ENCODE measurements at regions not wholly inside any gene's neighbourhood (a gene's known extent, or its start where the extent isn't known, plus 50 kb on each side); places are given as distances from the start of the nearest gene placed in this dataset.

DNA sequence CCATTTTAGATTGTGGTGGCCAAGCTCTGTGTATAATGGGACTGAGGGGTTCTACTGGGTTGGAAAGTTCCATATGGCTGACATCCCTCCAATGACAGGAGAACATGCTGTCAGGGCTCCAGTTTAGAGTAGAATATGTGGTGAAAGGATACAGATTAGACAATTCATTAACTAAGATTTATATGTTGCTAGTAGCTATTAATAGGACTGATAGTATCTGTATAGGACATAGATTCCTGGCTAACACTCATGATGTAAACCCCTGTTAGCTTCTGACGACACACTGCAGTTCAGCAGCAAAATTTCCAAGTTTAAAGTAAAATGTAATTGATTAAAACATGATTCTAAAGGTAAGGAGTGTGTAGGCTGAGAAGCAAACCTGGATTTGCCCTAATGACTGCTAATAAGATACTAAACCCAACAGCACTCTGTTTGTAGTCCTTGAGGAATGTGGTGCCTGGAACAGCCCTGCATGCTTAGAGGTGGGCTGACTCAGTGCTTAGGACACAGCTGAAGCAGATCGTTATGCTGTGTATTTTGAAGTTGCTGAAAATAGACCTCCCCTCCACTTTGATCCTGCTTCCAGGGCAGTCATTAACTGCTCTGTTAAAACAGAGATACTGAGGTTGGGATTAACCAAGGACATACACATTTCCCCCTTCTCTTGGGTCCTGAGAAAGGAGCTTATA is 1129.6 kb downstream of the SORCS3 start:
- CTCF ChIA-PET (ENCODE audit: partially characterized antibody) = no interaction called here
- TF ChIP-seq SRF (IDR thresholded peaks at IDR 0.05; ENCODE audit: low read depth, low read length) = no peak
- no peak for TF ChIP-seq POU5F1 (IDR thresholded peaks at IDR 0.05; ENCODE audit: low read depth, low read length)
- TF ChIP-seq, protein P1, sequence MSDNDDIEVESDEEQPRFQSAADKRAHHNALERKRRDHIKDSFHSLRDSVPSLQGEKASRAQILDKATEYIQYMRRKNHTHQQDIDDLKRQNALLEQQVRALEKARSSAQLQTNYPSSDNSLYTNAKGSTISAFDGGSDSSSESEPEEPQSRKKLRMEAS (IDR thresholded peaks at IDR 0.05) = no peak
- TF ChIP-seq JUND (IDR thresholded peaks at IDR 0.05; ENCODE audit: low read length) = no peak
- TF ChIP-seq SUZ12 (IDR thresholded peaks at IDR 0.05; ENCODE audit: low read length) = no peak
- no peak for TF ChIP-seq TAF7 (optimal IDR thresholded peaks at IDR 0.05; ENCODE audit: borderline replicate concordance, low read depth, low read length)
- no peak for TF ChIP-seq CEBPB (IDR thresholded peaks at IDR 0.05; ENCODE audit: low read depth, low read length)
- no peak for TF ChIP-seq SIN3A (conservative IDR thresholded peaks at IDR 0.05 in 1 of 2, IDR thresholded peaks at IDR 0.05 in 1 of 2; ENCODE audit: low read depth in 1 of 2, low read length in 2 of 2)
- no peak for TF ChIP-seq SP1 (IDR thresholded peaks at IDR 0.05; ENCODE audit: low read depth, low read length)
- TF ChIP-seq CBX5 (IDR thresholded peaks at IDR 0.05; ENCODE audit: low read depth, low read length) = no peak
- TF ChIP-seq ZNF274 (IDR thresholded peaks at IDR 0.05; ENCODE audit: borderline replicate concordance, extremely low read depth, low read length) = no peak
- no peak for TF ChIP-seq NANOG (IDR thresholded peaks at IDR 0.05; ENCODE audit: insufficient read depth, low read depth, low read length, poor library complexity, severe bottlenecking)
- TF ChIP-seq, protein P2, sequence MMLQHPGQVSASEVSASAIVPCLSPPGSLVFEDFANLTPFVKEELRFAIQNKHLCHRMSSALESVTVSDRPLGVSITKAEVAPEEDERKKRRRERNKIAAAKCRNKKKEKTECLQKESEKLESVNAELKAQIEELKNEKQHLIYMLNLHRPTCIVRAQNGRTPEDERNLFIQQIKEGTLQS (IDR thresholded peaks at IDR 0.05; ENCODE audit: insufficient read depth, low read depth, low read length) = no peak

More for the DNA sequence above, 1129.6 kb downstream of the SORCS3 start:
- no peak overlapping the region for H2BK20ac ChIP-seq (ENCODE audit: low read length)
- no peaks in the 10 kb centered on the region for H3K27me3 ChIP-seq (replicated peaks in 1 of 4; ENCODE audit: control insufficient read depth in 3 of 4, extremely low read depth in 1 of 4, insufficient read depth in 3 of 4, low read length in 3 of 4)
- no peaks in the 10 kb centered on the region for H3K79me1 ChIP-seq (ENCODE audit: low read depth, low read length)
- H3K9ac ChIP-seq (replicated peaks in 1 of 4; ENCODE audit: extremely low read depth in 1 of 4, low read depth in 3 of 4, low read length in 3 of 4) = no peak overlapping the region
- no peak overlapping the region for H3K27ac ChIP-seq (ENCODE audit: low read depth, low read length)
- H4K91ac ChIP-seq (replicated peaks; ENCODE audit: insufficient read length, low read length) = no peak overlapping the region
- H3K4ac ChIP-seq (replicated peaks; ENCODE audit: insufficient read length, low read depth, low read length) = no peak overlapping the region
- no peaks in the 10 kb centered on the region for H3K4me1 ChIP-seq (replicated peaks in 1 of 4; ENCODE audit: control insufficient read depth in 3 of 4, insufficient read depth in 4 of 4, low read length in 3 of 4)
- no peaks in the 10 kb centered on the region for H4K20me1 ChIP-seq (replicated peaks in 1 of 2; ENCODE audit: control insufficient read depth in 1 of 2, insufficient read depth in 2 of 2, low read length in 2 of 2)
- H3K18ac ChIP-seq (ENCODE audit: extremely low read depth, low read length) = no peak overlapping the region
- H2BK15ac ChIP-seq (ENCODE audit: low read length) = no peak overlapping the region
- H3K4me3 ChIP-seq (ENCODE audit: extremely low read depth in 1 of 4, insufficient read depth in 2 of 4, low read depth in 3 of 4, low read length in 4 of 4) = no peak overlapping the region
- H3K14ac ChIP-seq (ENCODE audit: insufficient read length) = no peak overlapping the region
- no peaks in the 10 kb centered on the region for H3K36me3 ChIP-seq (ENCODE audit: control insufficient read depth in 2 of 4, insufficient read depth in 4 of 4, low read length in 3 of 4)
- no peak overlapping the region for H3K56ac ChIP-seq (replicated peaks; ENCODE audit: insufficient read length, low read depth, low read length)
- no peak overlapping the region for H4K5ac ChIP-seq (ENCODE audit: insufficient read length, low read depth, low read length)
- H3K23ac ChIP-seq (ENCODE audit: insufficient read length) = no peak overlapping the region
- H4K8ac ChIP-seq (ENCODE audit: extremely low read depth, insufficient read depth, low read length) = no peak overlapping the region
- H2AFZ ChIP-seq (ENCODE audit: low read length) = 0 out of 2 replicates have a peak overlapping the region, but pooled peaks have one; percentile 64
- POLR2A ChIA-PET (ENCODE audit: partially characterized antibody) = no interaction called here
- no peak for FAIRE-seq
- no peaks in the 10 kb centered on the region for H3K23me2 ChIP-seq (ENCODE audit: low read depth, low read length)
- H3K79me2 ChIP-seq (ENCODE audit: control insufficient read depth in 1 of 2, insufficient read depth in 2 of 2, low read length in 2 of 2) = no peaks in the 10 kb centered on the region
- no peak overlapping the region for H2BK120ac ChIP-seq (replicated peaks; ENCODE audit: low read depth, low read length)
- no peak overlapping the region for H2BK5ac ChIP-seq (ENCODE audit: low read depth, low read length)
- H3K9me3 ChIP-seq (ENCODE audit: insufficient read depth in 2 of 2, low read depth in 1 of 2, low read length in 1 of 2) = no peaks in the 10 kb centered on the region
- H2AK5ac ChIP-seq (ENCODE audit: low read depth, low read length) = no peak overlapping the region
- DNase-seq (ENCODE audit: low read depth in 1 of 2, low spot score in 2 of 2) = no peak
- no peak overlapping the region for H2BK12ac ChIP-seq (ENCODE audit: low read depth, low read length)
- 93% methylated on average over 2 of the region's 2 CpGs; no CpG with 5 or more reads in 1 of the 2 experiments for WGBS, 2 experiments (ENCODE audit: extremely low coverage in 1 of 2, insufficient coverage in 1 of 2, insufficient read length in 1 of 2, insufficient replicate concordance in 2 of 2, low coverage in 1 of 2, low lambda C conversion rate in 2 of 2, missing lambda C conversion rate in 1 of 2)
- no peak overlapping the region for H3K4me2 ChIP-seq (ENCODE audit: insufficient read depth in 1 of 2, low read depth in 2 of 2, low read length in 2 of 2)
